NCI-H510A treated with DMSO at 0.1 percent for 48 hours (cell line): ENCODE measurements at regions not wholly inside any gene's neighbourhood (a gene's known extent, or its start where the extent isn't known, plus 50 kb on each side); places are given as distances from the start of the nearest gene placed in this dataset.

Source experiments
- DNase-seq: peaks from one replicate; lab custom pipeline; 2025; lab: John Stamatoyannopoulos, UW

GRCh38 chr2:105450471-105450870, 51.6 kb upstream of the FHL2 start:
- DNase-seq: peak; percentile 17

DNA sequence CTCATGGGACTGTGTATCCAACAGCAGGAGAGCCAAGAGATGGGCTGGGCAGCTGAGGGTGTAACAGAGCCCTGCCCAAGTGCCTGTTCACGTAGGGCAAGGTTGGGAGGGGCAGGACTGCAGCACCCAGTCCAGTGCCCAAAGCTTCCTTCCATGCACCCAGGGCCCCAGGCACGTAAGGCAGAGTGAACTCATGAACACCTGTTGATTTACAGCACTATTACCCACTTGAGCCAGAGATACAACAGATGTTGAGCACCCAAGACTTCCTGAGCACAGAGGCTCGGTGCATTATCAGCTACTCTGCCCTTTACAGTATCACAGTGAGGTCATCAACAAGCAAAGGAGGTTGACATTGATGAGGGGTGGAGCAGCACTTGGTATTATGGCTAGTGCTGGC, 50.2 kb upstream of the FHL2 start:
- DNase-seq: peak; percentile 98
